ENCODE measurements at regions not wholly inside any gene's neighbourhood (a gene's known extent, or its start where the extent isn't known, plus 50 kb on each side); places are given as distances from the start of the nearest gene placed in this dataset.

- whole genome bisulfite sequencing, 2 donors (ENCODE audit: low coverage in 1 of 2), result 83 to 100% methylated on average over 3 to 4 of the region's 4 CpGs
- TF ChIP-seq CTCF (IDR thresholded peaks at IDR 0.05) (no peak), EP300 (IDR thresholded peaks at IDR 0.05; ENCODE audit: low read depth) (no peak), POLR2A (IDR thresholded peaks at IDR 0.05) (no peak), POLR2AphosphoS5 (IDR thresholded peaks at IDR 0.05) (no peak)
- intact Hi-C loops (cut with DNase I; ENCODE audit: low total_unique reads), result no loop called here
Observed at GRCh38 chr2:173773076-173773475, 192.1 kb downstream of the SP3 start.

GRCh38 chr2:173775440-173775839, 189.7 kb downstream of the SP3 start:
- 86% methylated on average over 2 of the region's 2 CpGs; no CpG with 5 or more reads in 1 of the 2 donors for WGBS, 2 donors (ENCODE audit: low coverage in 1 of 2)
- Histone ChIP-seq H3K36me3 (no peaks in the 10 kb centered on the region), H3K9me3 (no peaks in the 10 kb centered on the region), H3K27me3 (no peaks in the 10 kb centered on the region), H3K4me1 (no peaks in the 10 kb centered on the region), H3K4me3 (no peak overlapping the region), H3K27ac (no peak overlapping the region)
- TF ChIP-seq POLR2AphosphoS5 (IDR thresholded peaks at IDR 0.05) (no peak), EP300 (IDR thresholded peaks at IDR 0.05; ENCODE audit: low read depth) (no peak), CTCF (IDR thresholded peaks at IDR 0.05) (no peak), POLR2A (IDR thresholded peaks at IDR 0.05) (no peak)
- in situ Hi-C loops (cut with MboI; ENCODE audit: low pct_ligation_motif_present in 1 of 4, low pct_unique_long_range_greater_than_20kb in 1 of 4, low sequenced_read_pairs in 3 of 4), result no loop called here
- DNase-seq, result no peak
- intact Hi-C loops (cut with DNase I; ENCODE audit: low total_unique reads), result no loop called here

More at GRCh38 chr2:173773076-173773475, 192.1 kb downstream of the SP3 start:
- Histone ChIP-seq H3K27ac (no peak overlapping the region), H3K36me3 (no peaks in the 10 kb centered on the region), H3K4me1 (no peaks in the 10 kb centered on the region), H3K27me3 (no peaks in the 10 kb centered on the region), H3K4me3 (no peak overlapping the region), H3K9me3 (no peaks in the 10 kb centered on the region)
- in situ Hi-C loops (cut with MboI; ENCODE audit: low pct_ligation_motif_present in 1 of 4, low pct_unique_long_range_greater_than_20kb in 1 of 4, low sequenced_read_pairs in 3 of 4), result no loop called here
- DNase-seq, result no peak

GRCh38 chr2:173782681-173783080, 182.5 kb downstream of the SP3 start:
- Histone ChIP-seq H3K9me3 (no peaks in the 10 kb centered on the region), H3K36me3 (no peaks in the 10 kb centered on the region), H3K27ac (no peak overlapping the region), H3K4me3 (no peak overlapping the region), H3K27me3 (no peaks in the 10 kb centered on the region), H3K4me1 (no peaks in the 10 kb centered on the region)
- in situ Hi-C loops (cut with MboI; ENCODE audit: low pct_ligation_motif_present in 1 of 4, low pct_unique_long_range_greater_than_20kb in 1 of 4, low sequenced_read_pairs in 3 of 4) (no loop called here), intact Hi-C loops (cut with DNase I; ENCODE audit: low total_unique reads) (no loop called here)
- WGBS, 2 donors (ENCODE audit: low coverage in 1 of 2), result 40 to 67% methylated on average over 1 to 4 of the region's 4 CpGs
- TF ChIP-seq POLR2A (IDR thresholded peaks at IDR 0.05) (no peak), EP300 (IDR thresholded peaks at IDR 0.05; ENCODE audit: low read depth) (no peak), CTCF (IDR thresholded peaks at IDR 0.05) (no peak), POLR2AphosphoS5 (IDR thresholded peaks at IDR 0.05) (no peak)
- DNase-seq, result no peak

- H3K27ac ChIP-seq, result no peak overlapping the region
- H3K27me3 ChIP-seq, result no peaks in the 10 kb centered on the region
- DNase-seq, result no peak
- intact Hi-C loops (cut with DNase I; ENCODE audit: low total_unique reads), result no loop called here
- no peaks in the 10 kb centered on the region for H3K36me3 ChIP-seq
- H3K4me3 ChIP-seq, result no peak overlapping the region
- no peaks in the 10 kb centered on the region for H3K9me3 ChIP-seq
- whole genome bisulfite sequencing, 2 donors (ENCODE audit: low coverage in 1 of 2), result 53 to 60% methylated on average over 3 to 4 of the region's 4 CpGs
- no peaks in the 10 kb centered on the region for H3K4me1 ChIP-seq
- no peak for TF ChIP-seq POLR2AphosphoS5 (IDR thresholded peaks at IDR 0.05)
- no peak for TF ChIP-seq EP300 (IDR thresholded peaks at IDR 0.05; ENCODE audit: low read depth)
- no peak for TF ChIP-seq CTCF (IDR thresholded peaks at IDR 0.05)
- TF ChIP-seq POLR2A (IDR thresholded peaks at IDR 0.05), result no peak
- in situ Hi-C loops (cut with MboI; ENCODE audit: low pct_ligation_motif_present in 1 of 4, low pct_unique_long_range_greater_than_20kb in 1 of 4, low sequenced_read_pairs in 3 of 4), result no loop called here
Observed at GRCh38 chr2:173783382-173783781, 181.8 kb downstream of the SP3 start.

Measured in transverse colon (tissue), 4 donors.